22Rv1 (cell line): ENCODE measurements at regions not wholly inside any gene's neighbourhood (a gene's known extent, or its start where the extent isn't known, plus 50 kb on each side); places are given as distances from the start of the nearest gene placed in this dataset.

Experiments used
- ZFX ChIP-seq: fragments of 450-650 bp; IDR thresholded peaks from 2 replicates; pipeline ENCODE4 v1.6.1; 2017; ENCODE audit warnings: antibody characterized with exemption, borderline replicate concordance
- TF ChIP-seq, protein P1 (sequence below): fragments of 450-650 bp; IDR thresholded peaks from 2 replicates; pipeline ENCODE4 v1.5.1; 2017; ENCODE audit warnings: mild to moderate bottlenecking

DNA sequence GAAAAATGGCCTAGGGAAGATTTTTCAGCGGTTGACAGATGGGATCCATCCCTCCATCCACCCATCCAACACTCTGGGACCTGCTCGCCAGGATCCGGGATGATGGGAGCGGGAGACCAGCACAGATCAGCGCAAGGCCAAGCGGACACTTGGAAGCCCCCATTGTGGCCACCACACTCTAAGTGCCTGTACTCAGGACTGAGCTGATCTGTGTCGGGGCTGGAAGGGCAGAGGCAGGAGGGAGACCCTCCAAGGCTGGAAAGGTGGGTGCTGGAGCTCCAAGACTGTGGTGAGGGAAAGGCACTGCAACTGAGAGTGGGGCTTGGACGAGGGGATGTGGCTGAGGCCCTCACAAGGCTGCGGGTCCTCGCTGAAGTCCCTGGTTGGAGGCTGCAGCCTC, 91.8 kb upstream of the TRPM1 start:
- TF ChIP-seq, protein P1, sequence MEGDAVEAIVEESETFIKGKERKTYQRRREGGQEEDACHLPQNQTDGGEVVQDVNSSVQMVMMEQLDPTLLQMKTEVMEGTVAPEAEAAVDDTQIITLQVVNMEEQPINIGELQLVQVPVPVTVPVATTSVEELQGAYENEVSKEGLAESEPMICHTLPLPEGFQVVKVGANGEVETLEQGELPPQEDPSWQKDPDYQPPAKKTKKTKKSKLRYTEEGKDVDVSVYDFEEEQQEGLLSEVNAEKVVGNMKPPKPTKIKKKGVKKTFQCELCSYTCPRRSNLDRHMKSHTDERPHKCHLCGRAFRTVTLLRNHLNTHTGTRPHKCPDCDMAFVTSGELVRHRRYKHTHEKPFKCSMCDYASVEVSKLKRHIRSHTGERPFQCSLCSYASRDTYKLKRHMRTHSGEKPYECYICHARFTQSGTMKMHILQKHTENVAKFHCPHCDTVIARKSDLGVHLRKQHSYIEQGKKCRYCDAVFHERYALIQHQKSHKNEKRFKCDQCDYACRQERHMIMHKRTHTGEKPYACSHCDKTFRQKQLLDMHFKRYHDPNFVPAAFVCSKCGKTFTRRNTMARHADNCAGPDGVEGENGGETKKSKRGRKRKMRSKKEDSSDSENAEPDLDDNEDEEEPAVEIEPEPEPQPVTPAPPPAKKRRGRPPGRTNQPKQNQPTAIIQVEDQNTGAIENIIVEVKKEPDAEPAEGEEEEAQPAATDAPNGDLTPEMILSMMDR = no peak
- no peak for TF ChIP-seq ZFX
